Sigmoid colon (tissue), 6 donors: ENCODE measurements at regions not wholly inside any gene's neighbourhood (a gene's known extent, or its start where the extent isn't known, plus 50 kb on each side); places are given as distances from the start of the nearest gene placed in this dataset.

ENCODE experiments used
- DNase-seq: peaks from one replicate; pipeline ENCODE4 v3.0.0-alpha.2; 2019
- H3K27ac ChIP-seq, 4 donors: fragments of 200-600 bp; sonication (generic); one replicate each; pipeline ENCODE4 v1.5.1; 2016 to 2019; ENCODE audit warnings: mild to moderate bottlenecking in 1 of 4
- H3K27me3 ChIP-seq, 3 donors: fragments of 200-600 bp; sonication (generic); one replicate each; pipeline ENCODE4 v1.5.1; 2019; ENCODE audit warnings: mild to moderate bottlenecking in 1 of 3
- H3K36me3 ChIP-seq, 4 donors: fragments of 200-600 bp; sonication (generic); one replicate each; pipeline ENCODE4 v1.5.1; 2016 to 2019
- H3K4me1 ChIP-seq, 4 donors: fragments of 200-600 bp; sonication (generic); one replicate each; pipeline ENCODE4 v1.5.1; 2017 to 2019
- H3K4me3 ChIP-seq, 4 donors: fragments of 200-600 bp; sonication (generic); one replicate each; pipeline ENCODE4 v1.5.1; 2017 to 2019; ENCODE audit warnings: mild to moderate bottlenecking in 2 of 4, moderate library complexity in 1 of 4
- H3K9me3 ChIP-seq, 4 donors: fragments of 200-600 bp in 3 of 4; sonication (generic) in 3 of 4; one replicate each; pipeline versions ENCODE4 v1.5.1 to v1.6.1; 2013 to 2019
- EP300 ChIP-seq, 4 donors: sonication (generic); formaldehyde crosslinking; IDR thresholded peaks; one replicate each; pipeline ENCODE4 v1.6.1; 2017; ENCODE audit warnings: antibody characterized with exemption in 4 of 4
- POLR2A ChIP-seq, 2 donors: fragments of 450-650 bp; IDR thresholded peaks; one replicate each; pipeline ENCODE4 v1.6.1; 2016; ENCODE audit warnings: antibody characterized with exemption in 2 of 2, mild to moderate bottlenecking in 2 of 2, moderate library complexity in 2 of 2
- POLR2AphosphoS5 ChIP-seq, 4 donors: sonication (generic); formaldehyde crosslinking; IDR thresholded peaks; one replicate each; pipeline ENCODE4 v1.6.1; 2017; ENCODE audit warnings: antibody characterized with exemption in 4 of 4
- WGBS, 2 donors: extraction: QIAGEN DNeasy Blood & Tissue Kit; methylation state at CpG; one replicate each; pipeline ENCODE4 v1.1.7; 2013; 5-methylcytosine and 5-hydroxymethylcytosine counted together
- intact Hi-C: fragments of 100-400 bp; cut with DNase I; formaldehyde crosslinking; loops from one replicate; pipeline ENCODE4 v1.15.1; 2023
- TF ChIP-seq, protein P1 (sequence below), 4 experiments: fragments of 450-650 bp in 3 of 4; fragments of 200-600 bp in 1 of 4; IDR thresholded peaks; one replicate each; pipeline ENCODE4 v1.5.1; 2016 to 2019; ENCODE audit warnings: antibody characterized with exemption in 4 of 4, mild to moderate bottlenecking in 3 of 4, moderate library complexity in 2 of 4
- donor health status: healthy with polysubstance abuse.
- donor health status: healthy.

DNA sequence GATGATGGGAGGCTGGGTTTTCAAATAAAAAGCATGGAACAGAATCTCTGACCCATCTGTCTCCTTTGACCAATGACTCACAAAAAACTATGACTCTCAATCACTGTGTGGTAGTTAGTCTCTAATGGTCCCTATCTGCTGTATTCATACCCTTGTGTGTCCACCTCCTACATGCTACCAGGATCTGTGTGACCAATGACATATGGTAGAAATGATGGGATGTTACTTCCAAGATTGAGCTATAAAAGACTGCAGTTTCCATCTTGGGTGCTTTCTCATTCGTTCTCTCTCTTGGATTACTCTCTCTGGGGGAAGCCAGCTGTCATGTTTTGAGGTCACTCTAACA lies 144.7 kb upstream of the BTG1 start:
- no peak for DNase-seq
- 87% methylated on average over 1 of the region's 1 CpG for WGBS, 2 donors

DNA sequence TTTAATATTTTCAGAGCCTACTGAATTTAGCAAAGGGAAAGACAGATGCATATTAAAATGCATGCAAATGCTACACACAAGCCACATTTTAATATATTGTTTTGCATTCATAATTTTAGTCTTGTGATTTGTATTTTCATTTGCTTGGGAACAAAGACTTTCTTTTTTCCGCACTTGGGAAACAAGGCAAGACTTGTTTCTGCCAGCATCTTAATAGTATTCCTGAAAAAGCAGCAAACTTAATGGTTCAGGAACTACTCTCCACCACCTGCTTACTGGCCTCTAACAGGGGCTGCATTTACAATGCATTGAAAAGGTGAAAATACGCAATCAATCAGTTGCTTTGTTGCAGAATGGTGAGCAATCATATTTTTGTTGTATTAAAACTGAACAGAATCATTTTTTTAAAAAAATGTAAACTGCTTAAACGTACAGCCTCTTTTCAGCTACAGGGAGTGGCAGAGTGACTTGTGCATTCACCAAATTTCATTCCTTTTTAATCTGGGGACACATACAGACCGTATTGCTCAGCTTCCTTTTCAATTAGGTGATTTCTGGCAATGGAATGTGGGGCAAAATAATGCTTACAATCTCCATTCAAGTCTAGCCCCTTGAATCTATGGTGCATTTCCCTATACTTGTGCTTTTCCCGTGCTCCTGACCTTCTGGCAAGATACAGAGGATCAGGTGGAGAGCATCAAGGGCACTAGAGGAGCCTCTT lies 144.1 kb upstream of the BTG1 start:
- Histone ChIP-seq H3K27me3 (no peaks in the 10 kb centered on the region), H3K9me3 (no peaks in the 10 kb centered on the region), H3K4me1 (no peaks in the 10 kb centered on the region), H3K36me3 (no peaks in the 10 kb centered on the region), H3K4me3 (no peak overlapping the region), H3K27ac (no peak overlapping the region)
- WGBS, 2 donors, result 82 to 89% methylated on average over 5 of the region's 5 CpGs
- DNase-seq, result no peak
- intact Hi-C loops, result no loop called here
- TF ChIP-seq POLR2A (IDR thresholded peaks at IDR 0.05) (no peak), EP300 (IDR thresholded peaks at IDR 0.05) (no peak), POLR2AphosphoS5 (IDR thresholded peaks at IDR 0.05) (no peak)
- TF ChIP-seq, protein P1, sequence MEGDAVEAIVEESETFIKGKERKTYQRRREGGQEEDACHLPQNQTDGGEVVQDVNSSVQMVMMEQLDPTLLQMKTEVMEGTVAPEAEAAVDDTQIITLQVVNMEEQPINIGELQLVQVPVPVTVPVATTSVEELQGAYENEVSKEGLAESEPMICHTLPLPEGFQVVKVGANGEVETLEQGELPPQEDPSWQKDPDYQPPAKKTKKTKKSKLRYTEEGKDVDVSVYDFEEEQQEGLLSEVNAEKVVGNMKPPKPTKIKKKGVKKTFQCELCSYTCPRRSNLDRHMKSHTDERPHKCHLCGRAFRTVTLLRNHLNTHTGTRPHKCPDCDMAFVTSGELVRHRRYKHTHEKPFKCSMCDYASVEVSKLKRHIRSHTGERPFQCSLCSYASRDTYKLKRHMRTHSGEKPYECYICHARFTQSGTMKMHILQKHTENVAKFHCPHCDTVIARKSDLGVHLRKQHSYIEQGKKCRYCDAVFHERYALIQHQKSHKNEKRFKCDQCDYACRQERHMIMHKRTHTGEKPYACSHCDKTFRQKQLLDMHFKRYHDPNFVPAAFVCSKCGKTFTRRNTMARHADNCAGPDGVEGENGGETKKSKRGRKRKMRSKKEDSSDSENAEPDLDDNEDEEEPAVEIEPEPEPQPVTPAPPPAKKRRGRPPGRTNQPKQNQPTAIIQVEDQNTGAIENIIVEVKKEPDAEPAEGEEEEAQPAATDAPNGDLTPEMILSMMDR (IDR thresholded peaks at IDR 0.05), result no peak

More for the DNA sequence above, 144.7 kb upstream of the BTG1 start:
- TF ChIP-seq, protein P1 (IDR thresholded peaks at IDR 0.05), result no peak
- TF ChIP-seq EP300 (IDR thresholded peaks at IDR 0.05), result no peak
- no peak for TF ChIP-seq POLR2AphosphoS5 (IDR thresholded peaks at IDR 0.05)
- no peak for TF ChIP-seq POLR2A (IDR thresholded peaks at IDR 0.05)
- Histone ChIP-seq H3K36me3 (no peaks in the 10 kb centered on the region), H3K4me3 (no peak overlapping the region), H3K27ac (no peak overlapping the region), H3K9me3 (no peaks in the 10 kb centered on the region), H3K4me1 (no peaks in the 10 kb centered on the region), H3K27me3 (no peaks in the 10 kb centered on the region)
- intact Hi-C loops, result no loop called here

DNA sequence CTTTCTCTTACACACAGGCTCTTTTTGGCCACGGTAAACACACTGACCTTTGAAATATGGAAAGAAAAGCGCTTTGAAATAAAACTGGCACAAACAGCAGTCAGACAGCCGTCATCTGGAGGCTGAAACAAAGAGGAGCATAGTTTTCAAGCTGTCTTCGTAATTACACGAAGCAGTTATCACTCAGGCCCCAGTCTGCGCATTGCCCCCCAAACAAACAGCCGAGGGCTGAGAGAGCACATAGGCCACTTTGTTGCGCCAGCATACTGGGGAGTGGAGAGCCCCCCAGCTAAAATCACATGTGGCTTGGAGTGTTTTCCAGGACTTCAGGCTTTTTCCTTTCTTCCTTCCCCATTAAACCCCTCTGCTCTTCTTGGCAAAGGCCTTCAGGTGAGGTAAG lies 142.9 kb upstream of the BTG1 start:
- no peaks in the 10 kb centered on the region for H3K27me3 ChIP-seq
- no peak overlapping the region for H3K4me3 ChIP-seq
- TF ChIP-seq POLR2AphosphoS5 (IDR thresholded peaks at IDR 0.05) (peak in 1 of 4 donors; percentile 11), EP300 (IDR thresholded peaks at IDR 0.05) (no peak)
- no peaks in the 10 kb centered on the region for H3K9me3 ChIP-seq
- DNase-seq, result peak; percentile 69
- WGBS, 2 donors, result 85 to 92% methylated on average over 8 of the region's 8 CpGs
- intact Hi-C loops, result no loop called here
- H3K27ac ChIP-seq, result peak overlapping the region in 1 of 4 donors; percentile 18
- no peaks in the 10 kb centered on the region for H3K4me1 ChIP-seq
- no peaks in the 10 kb centered on the region for H3K36me3 ChIP-seq

DNA sequence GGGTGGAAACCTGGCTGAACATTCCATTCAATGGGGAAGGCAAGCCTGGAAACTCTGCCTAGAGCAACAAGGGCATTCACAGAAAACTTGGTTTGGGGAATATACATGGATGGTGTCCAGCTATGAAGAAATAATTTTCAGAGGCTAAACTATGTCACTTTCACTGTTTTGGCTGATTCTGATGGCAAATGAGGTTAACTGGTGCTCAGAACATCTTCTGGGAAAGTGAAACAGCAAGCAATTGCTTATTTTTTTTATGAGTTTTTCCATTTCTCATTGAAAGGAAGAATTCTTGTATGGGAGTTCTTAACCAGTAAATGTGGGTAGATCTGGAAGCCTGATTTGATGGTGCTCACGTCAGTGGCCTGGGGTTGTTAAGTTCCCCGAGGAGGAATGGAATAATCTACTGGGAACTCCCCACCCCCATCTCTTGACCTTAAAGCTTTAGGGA lies 132.8 kb upstream of the BTG1 start:
- DNase-seq, result no peak
- peak overlapping the region; percentile 56 to 68 (median 62) for H3K27ac ChIP-seq
- no peaks in the 10 kb centered on the region for H3K9me3 ChIP-seq
- no peak overlapping the region for H3K4me3 ChIP-seq
- intact Hi-C loops, result no loop called here
- 66 to 83% methylated on average over 2 of the region's 2 CpGs for whole genome bisulfite sequencing, 2 donors
- TF ChIP-seq, protein P1 (IDR thresholded peaks at IDR 0.05), result no peak
- TF ChIP-seq EP300 (IDR thresholded peaks at IDR 0.05) (peak in 3 of 4 donors; percentile 7 to 31 (median 13)), POLR2AphosphoS5 (IDR thresholded peaks at IDR 0.05) (peak in 2 of 4 donors; percentile 29 to 44)
- peaks cover 0 to 9% (median 0%) of the 10 kb centered on the region in 4 donors for H3K4me1 ChIP-seq
- no peaks in the 10 kb centered on the region for H3K36me3 ChIP-seq
- H3K27me3 ChIP-seq, result no peaks in the 10 kb centered on the region

DNA sequence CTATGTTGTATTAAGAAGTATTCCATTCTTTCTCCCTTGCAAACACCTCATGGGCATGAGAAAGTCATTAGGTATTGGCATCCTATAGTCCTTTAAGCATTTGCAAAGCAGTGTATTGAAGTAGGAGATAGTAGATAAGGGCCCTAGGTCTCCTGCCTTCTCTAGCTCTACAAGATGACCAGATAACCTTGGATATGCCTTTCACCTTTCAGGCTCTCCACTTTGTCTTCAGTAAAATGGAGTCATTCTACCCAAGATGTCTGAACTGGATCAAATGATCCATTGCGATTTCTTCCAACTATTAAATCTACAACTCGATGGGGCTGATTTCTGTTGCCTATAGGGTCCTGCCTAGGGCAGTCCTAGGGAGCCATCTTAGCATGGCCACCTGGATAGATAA lies 132.1 kb upstream of the BTG1 start:
- intact Hi-C loops, result no loop called here
- peaks cover 0 to 9% (median 0%) of the 10 kb centered on the region in 4 donors for H3K4me1 ChIP-seq
- no peaks in the 10 kb centered on the region for H3K36me3 ChIP-seq
- peak overlapping the region in 3 of 4 donors; percentile 56 to 68 (median 65) for H3K27ac ChIP-seq
- no peak for TF ChIP-seq EP300 (IDR thresholded peaks at IDR 0.05)
- H3K9me3 ChIP-seq, result no peaks in the 10 kb centered on the region
- 49% methylated on average over 2 of the region's 2 CpGs for WGBS, 2 donors
- no peak overlapping the region for H3K4me3 ChIP-seq
- no peak for DNase-seq
- H3K27me3 ChIP-seq, result no peaks in the 10 kb centered on the region

DNA sequence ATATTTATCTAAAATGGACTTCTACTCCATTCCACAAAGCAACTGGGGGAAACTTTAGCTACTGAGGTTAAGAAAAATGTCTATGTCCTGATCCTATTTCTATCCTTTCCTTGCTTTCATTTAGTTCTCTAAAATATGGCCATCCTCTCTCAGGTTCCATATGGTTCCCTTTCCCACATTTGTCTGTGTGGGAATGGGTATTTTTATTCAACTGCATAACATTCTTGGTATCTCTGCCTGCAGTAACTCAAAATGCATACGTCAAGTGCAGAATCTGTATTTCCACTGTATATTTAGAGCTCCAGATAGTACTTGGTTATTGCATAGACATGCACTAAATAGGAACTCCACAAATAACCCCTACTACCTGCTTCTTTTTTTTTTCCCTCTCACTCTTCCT lies 130.6 kb upstream of the BTG1 start:
- Histone ChIP-seq H3K27me3 (no peaks in the 10 kb centered on the region), H3K27ac (no peak overlapping the region), H3K4me3 (no peak overlapping the region), H3K4me1 (peaks cover 0 to 9% (median 0%) of the 10 kb centered on the region in 4 donors), H3K9me3 (no peaks in the 10 kb centered on the region), H3K36me3 (no peaks in the 10 kb centered on the region)
- intact Hi-C loops, result no loop called here
- 91 to 96% methylated on average over 1 of the region's 1 CpG for WGBS, 2 donors
- TF ChIP-seq, protein P1 (IDR thresholded peaks at IDR 0.05), result no peak
- TF ChIP-seq POLR2AphosphoS5 (IDR thresholded peaks at IDR 0.05) (no peak), EP300 (IDR thresholded peaks at IDR 0.05) (no peak), POLR2A (IDR thresholded peaks at IDR 0.05) (no peak)
- no peak for DNase-seq
